Erythroblast (primary cell): ENCODE measurements at regions not wholly inside any gene's neighbourhood (a gene's known extent, or its start where the extent isn't known, plus 50 kb on each side); places are given as distances from the start of the nearest gene placed in this dataset.

Experiments used
- GATA1 ChIP-seq: IDR thresholded peaks from 2 replicates; pipeline ENCODE4 v1.6.1; 2011; ENCODE audit warnings: low read depth, mild to moderate bottlenecking, control low read depth, low read length, moderate library complexity
- POLR2A ChIP-seq: IDR thresholded peaks from 2 replicates; pipeline ENCODE4 v1.6.1; 2011; ENCODE audit warnings: mild to moderate bottlenecking, low read length

DNA sequence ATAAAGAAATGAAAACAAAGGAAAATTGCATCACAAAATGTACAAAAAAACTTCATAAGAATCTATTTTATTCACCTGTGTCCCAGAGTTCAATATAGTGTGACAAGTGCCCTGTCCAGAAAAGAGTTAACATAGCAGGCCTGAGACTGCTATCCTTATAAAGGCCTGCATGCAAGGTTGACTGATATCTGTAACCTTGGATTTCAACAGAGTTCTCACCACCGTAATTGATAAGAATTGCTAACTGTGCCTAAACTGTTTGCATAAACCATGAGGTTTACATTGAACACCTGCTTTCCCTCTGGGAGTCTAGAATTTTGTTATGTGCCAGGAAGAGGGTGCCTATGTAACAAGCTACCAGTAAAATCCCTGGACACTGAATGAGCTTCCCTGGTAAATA is 461.7 kb upstream of the DPH6 start:
- TF ChIP-seq POLR2A (no peak), GATA1 (no peak)
